ENCODE measurements at regions not wholly inside any gene's neighbourhood (a gene's known extent, or its start where the extent isn't known, plus 50 kb on each side); places are given as distances from the start of the nearest gene placed in this dataset.

GRCh38 chr17:72185564-72185963 lies 64.7 kb downstream of the SOX9 start:
- TF ChIP-seq ATF3 (IDR thresholded peaks at IDR 0.05): no peak
- TF ChIP-seq RAD21 (IDR thresholded peaks at IDR 0.05): no peak
- no peak for TF ChIP-seq CTCF (IDR thresholded peaks at IDR 0.05; ENCODE audit: low read depth, low read length, missing input control)
- TF ChIP-seq HNF4G (IDR thresholded peaks at IDR 0.05): no peak
- no peak for TF ChIP-seq JUND (IDR thresholded peaks at IDR 0.05)
- TF ChIP-seq FOXA1 (IDR thresholded peaks at IDR 0.05): no peak

All from liver (tissue), 3 donors.